DND-41 (cell line): ENCODE measurements at regions not wholly inside any gene's neighbourhood (a gene's known extent, or its start where the extent isn't known, plus 50 kb on each side); places are given as distances from the start of the nearest gene placed in this dataset.
"Not testable (repeated sequence)": the region's sequence is repeated elsewhere in the genome, so short reads cannot be mapped to it uniquely, and the experiment has no call there.

Experiments used
- EZH2 ChIP-seq: IDR thresholded peaks from 3 replicates; pipeline ENCODE4 v1.6.1; 2012; ENCODE audit warnings: borderline replicate concordance, low read depth, mild to moderate bottlenecking, moderate library complexity, low read length, inconsistent platforms; ENCODE audit not compliant: severe bottlenecking
- TF ChIP-seq, protein P1 (sequence below): IDR thresholded peaks from 2 replicates; pipeline ENCODE4 v1.5.1; 2012; ENCODE audit warnings: borderline replicate concordance, low read length, moderate library complexity, mild to moderate bottlenecking; ENCODE audit not compliant: poor library complexity, severe bottlenecking; ENCODE audit errors: extremely low read depth

- TF ChIP-seq, protein P1, sequence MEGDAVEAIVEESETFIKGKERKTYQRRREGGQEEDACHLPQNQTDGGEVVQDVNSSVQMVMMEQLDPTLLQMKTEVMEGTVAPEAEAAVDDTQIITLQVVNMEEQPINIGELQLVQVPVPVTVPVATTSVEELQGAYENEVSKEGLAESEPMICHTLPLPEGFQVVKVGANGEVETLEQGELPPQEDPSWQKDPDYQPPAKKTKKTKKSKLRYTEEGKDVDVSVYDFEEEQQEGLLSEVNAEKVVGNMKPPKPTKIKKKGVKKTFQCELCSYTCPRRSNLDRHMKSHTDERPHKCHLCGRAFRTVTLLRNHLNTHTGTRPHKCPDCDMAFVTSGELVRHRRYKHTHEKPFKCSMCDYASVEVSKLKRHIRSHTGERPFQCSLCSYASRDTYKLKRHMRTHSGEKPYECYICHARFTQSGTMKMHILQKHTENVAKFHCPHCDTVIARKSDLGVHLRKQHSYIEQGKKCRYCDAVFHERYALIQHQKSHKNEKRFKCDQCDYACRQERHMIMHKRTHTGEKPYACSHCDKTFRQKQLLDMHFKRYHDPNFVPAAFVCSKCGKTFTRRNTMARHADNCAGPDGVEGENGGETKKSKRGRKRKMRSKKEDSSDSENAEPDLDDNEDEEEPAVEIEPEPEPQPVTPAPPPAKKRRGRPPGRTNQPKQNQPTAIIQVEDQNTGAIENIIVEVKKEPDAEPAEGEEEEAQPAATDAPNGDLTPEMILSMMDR: not testable (repeated sequence)
- TF ChIP-seq EZH2: not testable (repeated sequence)
Measured at GRCh38 chr15:21284353-21284752, 155.9 kb downstream of the POTEB3 start.
